RWPE1 (cell line): ENCODE measurements at regions not wholly inside any gene's neighbourhood (a gene's known extent, or its start where the extent isn't known, plus 50 kb on each side); places are given as distances from the start of the nearest gene placed in this dataset.

ENCODE experiments used
- CTCF ChIA-PET: fragments of 350-600 bp; sonication (Branson Sonifier 250); formaldehyde crosslinking; extraction: SDS; loops from one replicate; lab custom pipeline; 2021; lab: Yijun Ruan, JAX
- POLR2A ChIA-PET: fragments of 400-600 bp; formaldehyde crosslinking; extraction: SDS; loops from one replicate; lab custom pipeline; 2020; ENCODE audit warnings: antibody characterized with exemption; ENCODE audit not compliant: low non-redundant PET; lab: Yijun Ruan, JAX
- DNase-seq: peaks from one replicate; pipeline ENCODE4 v3.0.0; 2012; ENCODE audit warnings: low spot score
- H3K27ac ChIP-seq: fragments of 450-650 bp; 2 replicates; pipeline ENCODE4 v1.5.1; 2017
- CTCF ChIP-seq: fragments of 450-650 bp; conservative IDR thresholded peaks from 2 replicates; pipeline ENCODE4 v1.5.1; 2017; ENCODE audit warnings: low read depth, mild to moderate bottlenecking

GRCh38 chr1:189654906-189655305, 822.8 kb downstream of the BRINP3 start:
- H3K27ac ChIP-seq, result no peak overlapping the region
- no peak for TF ChIP-seq CTCF
- ChIA-PET CTCF (interaction anchor here (0.7 kb wide), 2 partner anchors 10 to 51 kb away, joined by 3 read pairs; no protein-coding TSS in a partner anchor), POLR2A (no interaction called here)
- peak; percentile 39 for DNase-seq

GRCh38 chr1:189656628-189657530, 820.8 kb downstream of the BRINP3 start:
- DNase-seq, result no peak
- POLR2A ChIA-PET, result no interaction called here
- TF ChIP-seq CTCF, result no peak
- no peak overlapping the region for H3K27ac ChIP-seq
- CTCF ChIA-PET, result no interaction called here

GRCh38 chr1:189657715-189658114, 819.9 kb downstream of the BRINP3 start:
- ChIA-PET CTCF (no interaction called here), POLR2A (no interaction called here)
- DNase-seq, result peak; percentile 25
- no peak for TF ChIP-seq CTCF
- no peak overlapping the region for H3K27ac ChIP-seq

- no peak overlapping the region for H3K27ac ChIP-seq
- no peak for TF ChIP-seq CTCF
Measured at GRCh38 chr1:189658381-189658780, 819.3 kb downstream of the BRINP3 start.

GRCh38 chr1:189659731-189660130, 817.9 kb downstream of the BRINP3 start:
- no peak overlapping the region for H3K27ac ChIP-seq
- ChIA-PET CTCF (no interaction called here), POLR2A (no interaction called here)
- TF ChIP-seq CTCF, result no peak
- peak; percentile 67 for DNase-seq

More at GRCh38 chr1:189658381-189658780, 819.3 kb downstream of the BRINP3 start:
- ChIA-PET POLR2A (no interaction called here), CTCF (interaction anchor here (0.7 kb wide), 1 partner anchor 39 kb away, joined by 5 read pairs; no protein-coding TSS in a partner anchor)
- DNase-seq, result peak; percentile 29

- no peak overlapping the region for H3K27ac ChIP-seq
- DNase-seq, result peak; percentile 44
- ChIA-PET POLR2A (no interaction called here), CTCF (no interaction called here)
- TF ChIP-seq CTCF, result no peak
Measured at GRCh38 chr1:189662190-189662589, 815.5 kb downstream of the BRINP3 start.
